Inflammatory macrophage treated with lipopolysaccharide for 1 hour (primary cell): ENCODE measurements at regions not wholly inside any gene's neighbourhood (a gene's known extent, or its start where the extent isn't known, plus 50 kb on each side); places are given as distances from the start of the nearest gene placed in this dataset.

ENCODE experiments used
- DNase-seq, 2 donors: peaks; one replicate each; pipeline ENCODE4 v3.0.0-alpha.2; 2020 to 2022

DNA sequence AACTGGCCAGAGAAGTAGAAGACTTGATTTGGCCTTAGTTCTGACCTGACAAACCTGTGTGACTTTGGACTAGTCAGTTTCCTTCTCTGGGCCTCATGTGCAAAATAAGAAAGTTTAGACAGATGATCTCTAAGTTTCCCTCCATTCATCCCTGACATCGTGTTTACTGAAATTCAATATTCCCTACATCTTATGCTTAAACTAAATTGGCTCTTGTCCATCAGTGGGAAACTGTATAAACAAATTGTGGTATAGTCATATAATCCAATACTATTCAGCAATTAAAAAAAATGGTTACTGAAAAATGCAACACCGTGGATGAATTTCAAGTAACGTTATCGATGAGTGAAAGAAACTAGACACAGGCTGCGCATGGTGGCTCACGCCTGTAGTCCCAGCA, 64.4 kb upstream of the HRH1 start:
- DNase-seq = no peak

DNA sequence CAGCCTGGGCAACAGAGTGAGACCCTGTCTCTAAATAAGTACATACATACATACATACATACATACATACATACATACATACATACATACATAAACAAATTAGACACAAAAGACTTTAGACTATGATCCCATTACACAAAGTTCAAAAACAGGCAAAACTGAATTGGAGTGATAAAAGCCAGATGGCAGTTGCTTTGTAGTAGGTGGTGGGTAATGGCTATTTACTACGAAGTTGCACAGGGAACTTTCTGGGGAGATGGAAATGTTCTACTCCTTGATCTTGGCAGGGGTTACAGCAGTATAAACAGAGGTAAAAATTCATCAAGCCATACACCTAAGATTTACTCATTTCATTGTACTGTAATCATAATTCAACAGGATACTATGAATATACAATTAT, 63.7 kb upstream of the HRH1 start:
- DNase-seq = no peak

DNA sequence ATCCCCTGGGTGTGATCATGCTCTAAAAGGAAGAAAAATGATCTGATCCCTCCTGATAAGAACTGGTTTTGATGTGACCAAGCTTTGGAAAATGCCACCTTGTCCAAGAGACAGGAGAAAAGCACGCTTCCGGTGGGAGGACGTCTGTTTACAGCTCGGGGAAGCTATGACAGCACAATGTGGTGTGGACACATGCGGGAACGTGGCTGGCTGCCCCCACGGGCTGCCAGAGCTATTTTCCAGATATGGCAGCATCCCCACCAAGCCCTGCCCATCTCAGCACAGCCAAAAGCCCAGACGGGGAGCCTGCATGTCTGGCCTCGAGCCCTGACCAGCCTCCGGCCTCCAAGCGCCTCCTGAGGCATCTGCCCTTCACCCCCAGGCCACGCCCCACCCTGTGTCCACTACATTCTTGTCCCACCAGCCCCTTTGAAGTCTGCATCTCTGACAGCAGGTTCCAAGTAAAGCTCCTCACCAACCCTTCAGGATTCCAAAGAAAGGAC, 63.2 kb upstream of the HRH1 start:
- DNase-seq = no peak

DNA sequence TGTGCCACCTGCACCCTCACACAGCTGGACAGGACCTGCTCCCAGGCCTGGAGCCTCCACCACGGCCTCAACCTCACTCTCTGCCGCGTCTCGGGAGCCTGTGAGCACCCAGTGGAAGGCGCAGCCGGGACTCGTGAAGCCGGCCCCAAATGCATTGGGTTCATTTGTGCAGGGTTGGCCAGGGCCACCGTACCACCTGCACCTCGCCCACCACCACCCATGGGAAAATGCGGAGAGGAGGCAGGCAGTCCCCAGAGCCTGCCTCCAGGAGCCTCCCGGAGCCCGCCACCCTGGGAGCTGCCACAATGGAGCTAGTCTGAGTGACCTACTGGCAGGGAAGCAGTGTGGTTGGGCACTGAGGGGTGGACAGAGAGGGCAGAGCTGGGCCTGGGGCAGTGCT, 62.5 kb upstream of the HRH1 start:
- no peak for DNase-seq

DNA sequence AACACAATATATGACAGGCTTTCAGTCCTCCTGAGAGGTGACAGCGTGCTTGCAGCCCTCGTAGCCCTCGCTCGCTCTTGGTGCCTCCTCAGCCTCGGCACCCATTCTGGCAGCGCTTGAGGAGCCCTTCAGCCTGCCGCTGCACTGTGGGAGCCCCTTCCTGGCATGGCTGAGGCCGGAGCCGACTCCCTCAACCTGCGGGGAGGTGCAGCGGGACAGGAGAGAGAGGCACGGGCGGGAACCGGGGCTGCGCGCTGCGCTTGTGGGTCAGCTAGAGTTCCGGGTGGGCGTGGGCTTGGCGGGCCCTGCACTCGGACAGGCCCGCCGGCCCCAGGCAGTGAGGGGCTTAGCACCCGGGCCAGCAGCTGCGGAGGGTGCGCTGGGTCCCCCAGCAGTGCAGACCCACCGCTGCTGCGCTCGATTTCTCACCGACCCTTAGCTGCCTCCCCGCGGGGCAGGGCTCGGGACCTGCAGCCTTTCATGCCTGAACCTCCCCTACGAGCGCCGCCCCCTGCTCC, 60.4 kb upstream of the HRH1 start:
- DNase-seq = no peak

DNA sequence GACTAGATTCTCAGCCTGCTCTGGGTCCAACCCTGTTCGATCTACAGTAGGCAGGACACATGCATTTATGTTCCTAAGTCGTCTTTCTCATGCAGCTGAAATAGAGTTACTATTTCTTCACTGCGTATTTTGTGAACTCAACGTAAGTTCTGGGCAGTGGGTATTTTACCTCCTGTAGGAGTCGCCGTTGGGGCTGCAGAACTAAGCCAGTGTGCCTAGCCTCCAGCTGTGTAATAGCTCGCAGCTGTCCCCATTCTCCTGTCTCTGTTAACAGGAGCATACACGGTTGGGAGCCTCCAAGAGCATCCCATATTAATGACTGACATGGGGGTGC, 58.4 kb upstream of the HRH1 start:
- no peak for DNase-seq

DNA sequence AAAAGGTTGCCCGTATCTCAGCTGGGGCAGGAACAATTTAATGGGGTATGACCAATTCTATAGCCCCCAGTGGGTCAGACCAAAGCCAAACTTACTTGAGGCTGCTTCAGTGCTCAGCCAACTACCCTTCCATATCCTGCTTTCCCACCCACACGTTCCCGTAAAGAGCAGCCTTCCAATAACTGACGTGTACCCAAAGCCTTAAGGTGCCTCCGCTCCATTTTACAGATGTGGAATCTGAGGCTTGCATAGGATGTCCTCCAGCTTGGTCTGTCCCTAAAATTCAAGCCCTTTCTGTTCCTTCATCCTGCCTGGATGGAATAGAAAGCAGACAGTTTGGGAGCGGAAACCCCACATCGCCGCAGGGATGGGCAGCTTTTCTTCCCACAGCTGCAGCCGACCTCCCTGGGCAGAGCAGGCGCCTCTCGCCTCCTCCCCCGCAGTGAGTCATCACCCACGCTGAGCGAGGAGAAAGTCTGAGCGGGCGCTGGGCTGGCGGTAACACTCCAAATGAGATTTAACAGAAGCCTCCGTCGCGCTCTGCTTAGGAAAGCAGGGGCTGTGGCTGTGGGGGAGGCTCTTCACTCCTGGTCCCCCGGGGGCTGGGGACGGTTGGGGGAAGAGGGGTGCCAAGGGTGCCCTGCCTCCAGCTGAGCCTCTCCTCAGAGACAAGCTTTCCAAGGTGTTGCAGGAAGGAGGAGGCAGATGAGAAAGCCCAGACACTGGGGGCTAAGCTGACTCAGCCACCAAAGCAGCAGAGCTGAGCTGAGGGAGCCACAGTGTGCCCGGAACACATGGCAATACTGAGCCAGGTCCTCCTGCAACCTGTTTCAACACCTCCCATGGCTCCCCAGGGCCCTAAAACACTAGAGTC, 57.8 kb upstream of the HRH1 start:
- peak; percentile 78 to 83 for DNase-seq

DNA sequence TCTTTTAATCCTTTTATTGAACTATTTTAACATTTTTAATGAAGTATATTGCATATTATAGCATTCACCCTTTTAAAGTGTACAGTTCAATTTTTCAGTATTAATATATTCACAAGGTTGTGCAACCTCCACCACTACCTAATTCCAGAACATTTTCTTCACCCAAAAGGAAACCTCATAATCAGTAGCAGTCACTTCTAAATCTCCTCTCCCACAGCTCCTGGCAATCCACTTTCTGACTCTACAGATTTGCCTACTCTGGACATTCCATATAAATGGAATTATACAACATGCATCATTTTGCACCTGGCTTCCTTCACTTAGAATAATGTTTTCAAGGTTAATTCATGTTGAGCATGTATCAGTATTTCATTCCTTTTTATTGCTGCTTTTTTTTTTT, 55.0 kb upstream of the HRH1 start:
- DNase-seq = no peak
